ENCODE measurements at regions not wholly inside any gene's neighbourhood (a gene's known extent, or its start where the extent isn't known, plus 50 kb on each side); places are given as distances from the start of the nearest gene placed in this dataset.

GRCh38 chr7:41252957-41253356, 449.9 kb downstream of the INHBA start:
- TF ChIP-seq CTCF (IDR thresholded peaks at IDR 0.05) (no peak), POLR2A (IDR thresholded peaks at IDR 0.05) (no peak)
